CD4-positive, alpha-beta T cell treated with Interleukin-2 at 100 ng/mL for 4 hours (primary cell): ENCODE measurements at regions not wholly inside any gene's neighbourhood (a gene's known extent, or its start where the extent isn't known, plus 50 kb on each side); places are given as distances from the start of the nearest gene placed in this dataset.
"Not testable (repeated sequence)": the region's sequence is repeated elsewhere in the genome, so short reads cannot be mapped to it uniquely, and the experiment has no call there.

ENCODE experiments used
- DNase-seq: peaks from one replicate; pipeline ENCODE4 v3.0.0-alpha.2; 2020; ENCODE audit warnings: low spot score

- no peak for DNase-seq
These were observed 57.0 kb downstream of the RASL11A start for GRCh38 chr13:27327633-27328032.

GRCh38 chr13:27329210-27329609 lies 58.6 kb downstream of the RASL11A start:
- no peak for DNase-seq

DNA sequence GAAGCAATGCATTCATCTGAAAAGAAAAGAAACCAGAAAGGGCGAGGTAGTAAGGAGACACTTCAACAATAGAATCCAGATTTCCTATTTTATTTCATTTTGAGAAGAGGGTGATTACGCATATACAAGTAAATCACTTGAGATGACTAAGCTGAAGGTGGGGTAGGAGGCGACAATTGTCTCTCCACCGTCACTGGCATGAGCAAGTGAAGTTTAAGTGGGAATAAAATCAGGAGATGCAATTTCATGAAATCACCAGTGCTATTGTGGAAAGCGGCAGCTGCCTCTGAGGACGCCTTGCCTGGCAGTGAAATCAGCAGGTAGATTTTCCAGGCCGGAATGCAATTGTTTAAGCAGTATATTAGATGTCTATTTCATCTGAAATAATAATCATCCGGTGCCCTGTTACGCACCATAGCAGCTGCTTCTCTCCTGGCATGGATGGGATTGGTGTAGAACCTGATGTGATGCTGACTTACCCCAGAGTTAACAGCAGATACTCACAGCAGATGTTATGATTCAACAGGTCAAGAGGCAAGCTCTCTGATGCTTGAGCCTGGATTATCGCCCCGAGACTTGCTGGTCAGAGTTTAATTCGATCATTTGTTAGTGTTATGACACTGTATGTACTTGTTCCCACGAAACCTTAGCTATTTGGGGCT lies 64.3 kb downstream of the RASL11A start:
- no peak for DNase-seq

DNA sequence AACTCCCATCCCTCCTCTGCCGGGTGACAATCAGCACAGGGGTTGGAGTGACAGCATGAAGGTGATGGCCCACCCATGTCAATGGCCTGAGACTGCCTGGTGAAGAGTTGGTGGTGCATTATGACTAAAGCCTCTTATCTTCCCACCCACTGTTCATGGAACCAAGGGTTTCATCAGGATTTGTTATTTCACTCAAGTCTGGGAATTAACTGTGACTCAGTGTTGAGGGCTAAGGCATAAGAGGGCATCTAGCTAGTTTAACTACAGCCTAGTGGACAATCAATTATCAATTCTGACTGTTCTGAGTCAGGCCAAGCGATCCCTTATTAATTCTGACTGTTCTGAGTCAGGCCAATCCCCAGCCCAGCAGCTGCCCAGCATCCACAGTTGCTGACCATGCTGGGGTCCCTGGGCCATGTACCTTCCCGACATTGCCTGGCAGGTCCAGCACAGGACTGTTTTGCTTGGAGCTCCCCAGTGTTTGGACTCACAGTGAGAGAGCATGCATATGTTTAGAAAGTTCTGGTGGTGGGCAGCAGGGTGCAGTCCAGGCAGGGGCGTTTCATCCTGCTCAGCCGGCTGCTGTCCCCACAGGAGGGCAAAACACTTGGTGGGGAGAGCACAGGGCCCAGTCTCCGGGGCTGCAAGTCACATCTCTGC lies 65.5 kb downstream of the RASL11A start:
- DNase-seq = no peak

- no peak for DNase-seq
These were observed 67.6 kb downstream of the RASL11A start for GRCh38 chr13:27338207-27338606.

DNA sequence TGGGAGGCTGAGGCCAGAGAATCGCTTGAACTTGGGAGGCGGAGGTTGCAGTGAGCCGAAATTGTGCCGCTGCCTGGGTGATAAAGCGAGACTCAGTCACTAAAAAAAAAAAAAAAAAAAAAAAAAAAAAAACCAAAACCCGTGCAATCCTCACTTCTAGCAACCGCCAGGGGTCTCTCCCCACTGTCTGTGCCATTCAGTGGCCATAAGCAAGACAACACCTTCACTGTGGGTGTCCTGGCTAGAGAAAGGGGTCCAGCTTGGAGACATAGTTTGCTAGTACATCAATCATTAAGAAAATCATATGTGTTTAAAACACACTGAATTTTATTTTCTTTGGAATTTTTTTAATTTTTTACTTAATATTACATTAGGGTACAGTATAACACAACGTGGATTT lies 68.2 kb downstream of the RASL11A start:
- DNase-seq = no peak

DNA sequence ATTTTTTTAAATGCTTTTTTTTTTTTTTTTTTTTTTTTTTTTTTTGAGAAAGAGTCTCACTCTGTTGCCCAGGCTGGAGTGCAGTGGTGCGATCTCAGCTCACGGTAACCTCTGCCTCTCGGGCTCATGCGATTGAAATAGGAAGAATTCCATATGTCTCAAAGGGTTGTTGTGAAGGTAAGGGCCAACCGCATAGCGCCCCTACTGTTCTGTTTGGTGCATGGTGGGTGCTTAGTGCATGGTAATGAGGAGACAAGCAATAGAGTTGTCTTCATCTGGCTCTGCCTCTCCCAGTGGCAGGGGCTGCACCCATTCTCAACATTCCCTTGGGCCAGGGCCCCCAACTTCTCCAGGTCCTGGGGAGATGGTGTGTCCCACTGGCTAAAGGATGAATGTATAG lies 68.7 kb downstream of the RASL11A start:
- peak; percentile 26 for DNase-seq

GRCh38 chr13:27341616-27342015 lies 71.0 kb downstream of the RASL11A start:
- no peak for DNase-seq

DNA sequence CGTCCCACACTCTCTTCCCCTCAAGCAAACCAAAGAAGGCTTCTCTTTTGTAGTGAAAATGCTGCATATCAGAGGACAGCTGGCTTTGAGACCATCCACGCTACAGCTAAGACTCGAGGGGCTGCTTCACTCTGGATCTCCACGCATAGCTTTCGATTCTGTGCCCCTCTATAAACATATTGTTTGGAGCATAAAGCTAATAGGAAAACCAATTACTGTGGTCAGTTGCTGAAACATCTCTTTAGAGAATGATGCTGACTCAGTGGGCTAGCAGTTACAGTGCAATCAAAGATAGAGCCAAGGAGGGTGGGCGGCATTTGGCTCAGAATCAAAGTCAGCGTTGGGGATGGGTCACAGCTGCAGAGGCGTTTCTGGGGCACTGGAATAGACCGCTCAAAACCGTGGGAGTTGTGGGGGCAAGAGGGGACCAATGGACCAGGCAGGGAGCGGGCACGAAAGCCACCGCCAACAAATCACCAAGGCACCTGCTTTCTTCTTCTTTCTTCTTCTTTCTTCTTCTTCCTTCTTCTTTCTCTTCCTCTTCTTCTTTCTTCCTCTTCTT lies 76.7 kb downstream of the RASL11A start:
- DNase-seq = no peak

DNA sequence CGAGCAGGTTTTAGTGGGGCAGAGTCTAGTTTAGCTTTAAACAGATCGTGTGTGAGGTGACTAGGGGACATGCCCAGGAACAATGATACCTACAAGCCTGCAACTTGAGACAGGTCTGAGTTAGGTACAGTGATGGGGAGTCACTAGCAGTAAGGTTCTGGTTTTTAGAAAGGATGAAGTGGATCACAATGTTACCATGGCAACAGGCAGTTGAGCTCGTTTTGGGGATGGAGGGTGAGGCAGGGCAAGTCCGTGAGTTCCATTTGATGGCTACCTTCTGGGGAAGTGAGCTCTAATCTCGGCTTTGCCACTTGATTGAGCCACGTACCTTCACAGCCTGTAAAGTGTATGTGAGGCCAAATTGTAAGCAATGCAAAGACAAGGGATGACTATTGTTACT lies 76.0 kb upstream of the GTF3A start:
- no peak for DNase-seq

DNA sequence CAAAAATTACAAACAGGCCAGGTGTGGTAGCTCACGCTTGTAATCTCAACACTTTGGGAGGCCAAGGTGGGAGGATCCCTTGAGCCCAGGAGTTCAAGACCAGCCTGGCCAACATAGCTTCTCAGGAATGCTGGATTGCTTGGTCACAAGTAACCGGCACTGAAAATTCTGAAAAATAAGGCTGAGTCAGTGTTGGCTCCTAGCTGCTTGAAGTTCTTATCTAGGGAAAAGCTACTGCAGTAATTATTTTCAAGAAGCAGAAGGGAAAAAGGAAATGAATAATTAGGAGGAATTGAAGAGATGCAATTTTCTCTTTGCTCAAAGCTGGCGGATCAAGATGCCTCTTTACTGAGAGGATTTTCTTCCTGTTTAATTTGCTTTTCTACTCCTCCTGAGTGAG lies 75.0 kb upstream of the GTF3A start:
- DNase-seq = no peak

- DNase-seq = not testable (repeated sequence)
These were observed 73.6 kb upstream of the GTF3A start for GRCh38 chr13:27350825-27351224.

DNA sequence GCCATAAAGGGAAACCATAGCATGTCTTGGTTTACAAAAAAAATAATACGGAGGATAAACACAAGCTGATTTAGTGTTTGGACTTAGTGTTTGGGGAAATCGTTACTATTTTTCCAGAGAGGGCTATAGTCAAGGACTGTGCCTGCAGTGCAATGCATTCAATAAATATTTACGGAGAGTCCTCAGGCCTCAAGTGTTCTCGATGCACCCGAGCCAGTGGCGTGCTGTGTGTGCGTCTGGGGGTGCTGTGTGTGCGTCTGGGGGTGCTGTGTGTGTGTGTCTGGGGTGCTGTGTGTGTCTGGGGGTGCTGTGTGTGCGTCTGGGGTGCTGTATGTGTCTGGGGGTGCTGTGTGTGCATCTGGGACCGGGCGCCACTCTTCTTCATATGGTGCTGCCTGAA lies 71.7 kb upstream of the GTF3A start:
- DNase-seq = no peak

- DNase-seq = no peak
These were observed 71.2 kb upstream of the GTF3A start for GRCh38 chr13:27353166-27353583.

- DNase-seq = no peak
These were observed 70.7 kb upstream of the GTF3A start for GRCh38 chr13:27353708-27354107.

- no peak for DNase-seq
These were observed 70.0 kb upstream of the GTF3A start for GRCh38 chr13:27354379-27354778.

GRCh38 chr13:27355894-27356293 lies 68.5 kb upstream of the GTF3A start:
- no peak for DNase-seq

DNA sequence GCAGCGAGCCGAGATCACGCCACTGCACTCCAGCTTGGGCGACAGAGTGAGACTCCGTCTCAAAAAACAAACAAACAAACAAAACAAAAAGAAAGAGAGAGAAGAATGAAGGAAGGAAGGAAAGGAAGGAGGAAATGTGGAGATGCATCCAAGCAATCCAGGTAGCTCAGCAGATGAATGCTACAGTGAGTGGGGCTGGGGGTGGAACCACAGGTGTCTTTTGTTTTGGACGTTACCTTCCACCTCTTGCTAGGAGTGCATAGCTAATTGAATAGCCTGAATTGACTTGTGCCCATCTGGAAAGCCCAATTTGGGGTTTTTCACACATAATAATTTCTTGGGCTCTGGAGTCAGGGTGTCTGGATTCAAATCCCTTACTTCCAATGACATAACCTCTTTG lies 66.0 kb upstream of the GTF3A start:
- DNase-seq = no peak

DNA sequence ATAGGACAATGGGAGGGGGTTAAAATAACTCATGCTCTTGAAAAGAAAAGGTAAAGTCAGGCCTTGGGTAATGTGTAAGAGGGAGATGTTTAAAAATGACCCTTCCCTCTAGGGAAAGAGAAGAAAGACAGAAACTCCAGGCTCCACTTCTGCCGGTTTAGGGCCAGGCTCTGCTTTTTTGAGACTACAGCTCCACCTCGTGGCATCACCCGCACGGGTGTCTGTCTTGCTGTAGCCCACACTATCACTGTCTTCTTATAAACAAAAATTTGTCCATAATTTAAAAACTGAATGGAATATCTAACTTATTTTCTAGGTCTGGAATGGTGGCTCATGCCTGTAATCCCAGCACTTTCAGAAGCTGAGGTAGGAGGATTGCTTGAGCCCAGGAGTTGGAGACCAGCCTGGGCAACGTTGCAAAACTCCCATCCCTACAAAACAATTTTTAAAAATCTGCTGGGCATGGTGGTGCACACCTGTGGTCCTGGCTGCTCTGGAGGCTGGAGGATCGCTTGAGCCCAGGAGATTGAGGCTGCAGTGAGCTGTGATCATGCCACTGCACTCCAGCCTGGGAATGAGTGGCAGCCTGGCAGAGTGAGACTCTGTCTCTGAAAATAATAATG lies 65.1 kb upstream of the GTF3A start:
- DNase-seq = peak; percentile 50

- no peak for DNase-seq
These were observed 63.9 kb upstream of the GTF3A start for GRCh38 chr13:27360562-27360961.

DNA sequence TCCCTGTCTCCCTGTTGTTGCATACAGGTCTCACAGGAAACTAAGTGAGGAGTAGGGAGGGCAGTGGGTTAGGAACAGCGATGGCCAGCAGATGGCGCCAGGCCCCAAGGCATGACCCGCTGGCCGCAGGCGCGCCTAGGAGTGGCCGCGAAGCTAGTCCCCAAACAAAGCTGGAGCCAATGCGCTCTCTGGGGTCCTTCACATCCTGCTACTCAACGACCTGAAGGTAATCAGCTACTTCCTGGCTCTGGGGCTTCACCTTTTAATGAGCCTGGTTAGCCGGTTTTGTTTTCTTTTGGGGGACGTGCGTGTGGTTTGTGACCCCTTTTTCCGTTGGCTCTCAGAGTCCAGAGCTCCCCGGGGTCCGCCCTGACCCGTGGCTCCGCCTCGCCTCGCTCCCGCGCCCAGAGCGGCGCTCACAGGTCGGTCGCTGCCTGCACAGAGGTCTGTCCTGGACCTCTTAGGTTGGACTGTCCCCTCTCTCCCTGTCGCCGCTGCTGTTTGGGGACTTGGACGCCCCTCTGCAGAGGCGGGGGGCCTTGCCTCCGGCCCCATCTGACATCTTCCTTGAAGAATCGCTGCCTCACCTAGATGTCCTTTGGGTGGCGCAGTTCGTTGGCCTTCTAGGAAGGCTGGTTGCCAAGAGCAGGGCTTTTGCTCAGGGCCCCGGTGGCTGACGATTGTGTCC lies 62.2 kb upstream of the GTF3A start:
- peak; percentile 76 for DNase-seq

DNA sequence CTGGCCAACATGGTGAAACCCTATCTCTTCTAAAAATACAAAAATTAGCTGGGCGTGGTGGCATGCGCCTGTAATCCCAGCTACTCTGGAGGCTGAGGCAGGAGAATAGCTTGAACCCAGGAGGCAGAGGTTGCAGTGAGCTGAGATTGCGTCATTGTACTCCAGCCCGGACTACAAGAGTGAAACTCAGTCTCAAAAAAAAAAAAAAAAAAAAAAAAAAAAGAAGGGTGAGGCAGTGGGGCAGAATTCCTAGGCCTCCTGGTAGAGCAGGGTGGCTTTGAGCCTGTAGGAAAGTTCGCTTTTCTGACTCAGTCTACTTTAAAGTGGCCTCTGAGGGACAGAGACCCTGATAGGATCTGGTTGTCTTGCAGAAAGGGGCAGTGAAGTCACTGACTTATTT lies 60.8 kb upstream of the GTF3A start:
- DNase-seq = not testable (repeated sequence)

- DNase-seq = no peak
These were observed 56.8 kb upstream of the GTF3A start for GRCh38 chr13:27367570-27367969.
